GM19372 (cell line): ENCODE measurements at regions not wholly inside any gene's neighbourhood (a gene's known extent, or its start where the extent isn't known, plus 50 kb on each side); places are given as distances from the start of the nearest gene placed in this dataset.

ENCODE experiments used
- ATAC-seq: cut with Tn5 transposase; IDR thresholded peaks from one replicate; pipeline ENCODE4 v1.9.1; 2021; ENCODE audit warnings: mild to moderate bottlenecking, low read depth, moderate library complexity; ENCODE audit not compliant: unreplicated experiment

- no peak for ATAC-seq
These were observed 348.4 kb downstream of the BRINP1 start for GRCh38 chr9:119020730-119021333.

GRCh38 chr9:119026120-119026519, 343.1 kb downstream of the BRINP1 start:
- ATAC-seq, result no peak

DNA sequence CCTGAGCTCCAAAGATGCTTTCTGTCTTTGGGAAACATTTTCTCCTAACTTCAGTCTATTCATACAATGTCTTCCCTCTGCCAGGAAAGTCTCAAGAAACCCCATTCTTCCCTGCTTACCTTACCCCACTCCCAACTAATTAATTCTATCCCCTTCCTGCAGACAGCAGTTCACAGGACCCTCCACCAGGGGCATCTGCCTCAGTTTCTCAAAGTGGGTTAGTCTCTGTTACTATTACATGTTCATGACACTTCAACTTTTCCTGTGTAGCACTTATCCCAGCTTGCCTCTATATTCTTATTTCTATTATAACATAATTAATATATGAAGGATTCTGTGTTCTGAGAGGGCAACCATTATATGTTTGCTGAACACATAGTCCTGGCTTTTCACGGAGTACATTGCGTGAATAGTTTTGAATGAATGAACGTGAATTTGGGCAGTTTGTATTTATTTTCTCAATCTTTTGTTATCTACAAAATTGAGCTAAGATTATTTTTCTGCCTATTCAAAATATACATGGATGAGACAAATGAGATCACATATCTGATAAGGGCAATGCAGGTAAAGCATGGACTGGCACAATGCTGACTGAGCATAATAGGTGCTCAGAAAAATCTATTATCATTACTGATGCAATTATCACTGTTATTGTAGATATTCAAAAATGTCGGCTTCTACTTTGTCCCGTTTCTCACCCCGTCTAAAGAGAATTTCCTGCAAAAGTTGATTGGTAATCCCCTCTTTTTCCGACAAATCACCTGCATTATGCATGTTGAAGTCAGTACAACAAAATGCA, 341.1 kb downstream of the BRINP1 start:
- no peak for ATAC-seq

DNA sequence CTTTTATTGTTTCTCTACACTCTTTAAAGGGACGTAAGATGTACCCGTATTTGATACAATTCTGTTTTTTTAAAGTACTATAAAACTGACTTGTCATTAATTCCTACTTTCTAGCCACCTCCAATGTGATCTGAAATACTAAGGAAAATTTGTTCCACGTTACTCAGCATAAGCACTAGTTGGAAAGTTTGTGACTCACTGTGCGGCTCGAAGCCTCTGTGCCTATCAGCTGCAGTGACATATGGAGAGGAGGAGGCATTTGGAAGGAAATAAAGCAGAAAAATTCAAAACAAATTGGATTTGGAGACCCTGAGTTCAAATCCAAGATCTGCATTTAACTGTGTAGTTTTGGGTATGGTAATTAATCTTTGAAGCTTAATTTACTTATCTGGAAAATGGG, 339.3 kb downstream of the BRINP1 start:
- no peak for ATAC-seq

GRCh38 chr9:119033596-119033995, 335.6 kb downstream of the BRINP1 start:
- no peak for ATAC-seq

- no peak for ATAC-seq
These were observed 332.3 kb downstream of the BRINP1 start for GRCh38 chr9:119036969-119037368.

- ATAC-seq, result no peak
These were observed 325.2 kb downstream of the BRINP1 start for GRCh38 chr9:119043996-119044395.

GRCh38 chr9:119044806-119045205, 324.4 kb downstream of the BRINP1 start:
- no peak for ATAC-seq

- ATAC-seq, result no peak
These were observed 321.5 kb downstream of the BRINP1 start for GRCh38 chr9:119047513-119048307.

GRCh38 chr9:119050281-119050680, 319.0 kb downstream of the BRINP1 start:
- no peak for ATAC-seq

DNA sequence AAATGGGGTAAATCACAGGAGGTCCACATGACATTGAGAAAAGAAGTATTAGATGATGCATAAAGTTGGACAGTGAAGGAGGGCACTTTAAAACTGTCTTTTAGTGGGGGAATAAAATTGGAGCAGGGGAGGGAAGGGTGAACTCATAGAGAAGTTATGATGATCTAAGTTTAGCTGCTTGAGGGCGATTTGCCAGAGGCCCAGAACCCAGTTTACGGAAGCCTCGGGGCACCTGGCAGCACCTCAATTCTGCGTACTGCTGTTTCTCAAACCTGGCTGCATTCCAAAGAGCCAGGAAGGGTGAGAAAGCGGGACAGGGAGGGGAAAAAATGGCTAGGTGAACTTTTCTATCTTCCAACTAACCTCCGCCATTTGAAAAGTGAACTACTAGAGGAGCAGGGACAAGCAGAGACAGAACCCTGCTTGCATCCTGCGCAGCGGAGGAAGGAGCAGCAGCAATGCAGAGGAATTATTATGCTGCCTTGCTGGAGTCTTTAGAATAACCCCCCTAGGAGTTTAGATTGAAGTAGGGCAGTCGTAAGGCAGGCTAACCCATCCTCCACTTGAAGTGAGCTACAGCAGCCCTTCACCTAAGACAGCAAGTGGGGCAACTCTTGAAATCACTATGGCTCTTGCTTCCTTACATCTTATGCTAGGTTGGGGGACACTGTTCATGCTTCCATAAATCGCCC, 316.8 kb downstream of the BRINP1 start:
- ATAC-seq, result no peak

DNA sequence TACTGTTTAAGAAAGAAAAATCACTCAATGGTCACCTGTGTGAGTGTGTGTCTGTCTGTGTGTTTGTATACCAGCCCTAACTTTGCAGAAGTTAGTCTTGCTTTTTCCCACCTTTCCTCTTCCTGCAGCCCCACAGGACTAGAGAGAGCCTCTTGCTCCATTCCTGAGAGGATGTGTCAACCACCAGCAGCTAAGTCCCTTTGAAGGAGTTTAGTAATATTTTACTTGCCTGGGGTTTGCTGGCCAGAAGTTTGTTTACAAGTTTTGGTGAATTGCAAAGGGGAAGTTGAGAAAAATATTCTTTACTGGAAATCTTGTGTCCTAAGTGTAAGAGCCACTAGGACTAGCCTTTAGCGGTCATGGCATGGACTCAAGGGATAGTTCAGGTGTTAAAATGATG, 316.2 kb downstream of the BRINP1 start:
- no peak for ATAC-seq

- no peak for ATAC-seq
These were observed 308.4 kb downstream of the BRINP1 start for GRCh38 chr9:119060629-119061385.

DNA sequence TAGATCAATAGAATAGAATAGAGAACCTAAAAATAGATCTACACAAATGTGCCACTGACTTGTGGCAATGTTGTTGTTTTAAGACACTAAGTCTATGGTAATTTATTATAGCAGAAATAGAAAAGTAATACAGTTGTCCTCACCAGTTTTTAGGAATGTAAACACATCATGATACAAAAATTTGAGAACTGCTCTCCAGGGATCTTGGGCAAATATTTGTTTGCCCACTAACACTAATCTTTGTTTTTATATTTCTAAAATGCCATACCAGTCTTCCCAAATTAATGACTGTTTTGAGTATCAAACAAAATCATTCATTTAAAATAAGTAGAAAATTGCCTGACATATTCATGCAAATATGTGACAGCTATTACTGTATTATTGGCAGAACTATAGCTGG, 297.6 kb downstream of the BRINP1 start:
- ATAC-seq, result no peak

DNA sequence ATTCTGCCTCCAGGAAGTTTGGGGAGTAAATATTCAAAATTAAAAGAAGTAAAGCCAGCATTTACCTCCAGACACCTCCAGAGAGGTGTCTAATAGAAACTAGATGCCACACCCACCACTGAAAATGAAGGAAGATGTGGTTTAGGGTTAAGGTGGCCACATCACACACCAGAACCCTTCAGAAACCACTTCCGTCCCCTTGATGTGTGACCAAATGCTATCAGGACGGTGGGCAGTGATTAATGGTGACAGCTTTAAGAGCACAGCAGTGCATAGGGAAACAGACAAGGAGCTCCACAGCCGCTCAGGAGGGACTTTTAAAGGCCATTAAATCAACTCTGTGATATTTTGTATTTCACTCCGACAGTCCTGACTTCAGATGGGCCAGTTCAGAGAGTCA, 295.2 kb downstream of the BRINP1 start:
- no peak for ATAC-seq

DNA sequence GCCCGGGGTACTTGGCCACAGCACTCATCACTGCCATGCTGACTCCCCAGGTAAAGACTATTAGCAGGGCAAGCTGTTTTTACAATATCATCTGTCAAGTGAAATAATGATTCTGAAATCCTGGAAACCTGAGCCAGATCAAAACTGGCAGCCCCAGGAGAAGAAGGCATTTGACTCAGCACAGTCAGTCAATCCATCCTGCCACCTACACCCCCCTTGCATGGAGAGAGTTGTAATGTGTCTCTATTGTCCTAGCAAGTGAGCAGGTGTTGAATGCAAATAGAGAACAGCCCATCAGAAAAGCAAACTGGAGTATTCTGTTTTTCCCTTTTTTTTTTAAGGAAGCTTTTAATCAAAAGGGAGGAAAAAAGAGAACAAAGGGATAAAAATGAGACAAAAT, 291.2 kb downstream of the BRINP1 start:
- ATAC-seq, result no peak

- no peak for ATAC-seq
These were observed 285.6 kb downstream of the BRINP1 start for GRCh38 chr9:119083673-119084072.

GRCh38 chr9:119086590-119086989, 282.6 kb downstream of the BRINP1 start:
- no peak for ATAC-seq

DNA sequence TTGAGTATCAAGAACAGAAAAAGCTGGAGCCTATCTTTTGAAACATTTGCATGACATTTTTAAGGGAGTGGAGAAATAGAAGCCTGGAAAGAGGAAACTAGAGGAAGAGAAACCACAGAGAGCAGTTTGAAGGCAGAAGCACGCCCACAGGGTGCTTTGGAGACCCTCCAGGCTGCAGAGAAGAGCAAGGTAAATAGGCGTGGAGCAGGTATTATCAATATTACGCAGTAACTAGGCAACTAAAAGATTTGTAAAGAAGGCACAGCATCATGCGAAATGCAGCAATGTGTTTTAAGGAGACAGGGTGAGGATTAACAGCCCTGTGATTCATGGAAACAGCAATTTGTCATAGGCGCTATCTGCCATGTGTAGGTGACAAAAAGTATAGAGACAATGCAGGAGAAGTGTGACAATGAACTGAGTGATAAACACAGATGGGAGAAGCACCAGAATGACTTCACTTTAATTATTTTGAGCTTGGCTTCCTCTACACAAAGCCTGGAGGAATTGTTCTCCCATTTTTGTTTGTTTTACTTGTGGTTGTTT, 281.2 kb downstream of the BRINP1 start:
- ATAC-seq, result no peak

GRCh38 chr9:119091074-119091473, 278.2 kb downstream of the BRINP1 start:
- ATAC-seq, result no peak
